A549 (cell line): ENCODE measurements at regions not wholly inside any gene's neighbourhood (a gene's known extent, or its start where the extent isn't known, plus 50 kb on each side); places are given as distances from the start of the nearest gene placed in this dataset.

ENCODE experiments used
- ATAC-seq, 2 experiments: fragments of 200-7000 bp in 1 of 2; fragments of >200 bp in 1 of 2; cut with Nextera tagmentation in 1 of 2; cut with Tn5 transposase in 1 of 2; 3 replicates each; pipeline versions ENCODE4 v1.8.0 to v1.9.1; 2018 to 2020; ENCODE audit warnings: mild to moderate bottlenecking in 1 of 2, moderate library complexity in 1 of 2
- CTCF ChIA-PET: fragments of 300-600 bp; sonication (Branson Sonifier 250); formaldehyde crosslinking; extraction: SDS; loops from one replicate; lab custom pipeline; 2021; ENCODE audit warnings: antibody characterized with exemption, inconsistent platforms; lab: Yijun Ruan, JAX
- POLR2A ChIA-PET: fragments of 350-600 bp; formaldehyde crosslinking; extraction: SDS; loops from one replicate; lab custom pipeline; 2021; ENCODE audit warnings: antibody characterized with exemption, inconsistent platforms; lab: Yijun Ruan, JAX
- DNase-seq, 2 experiments: peaks; one replicate each; pipeline versions ENCODE4 v3.0.0 to v3.0.0-alpha.2; 2011 to 2016; ENCODE audit warnings: low read depth in 1 of 2, low spot score in 1 of 2
- FAIRE-seq: peaks from 2 replicates; lab custom pipeline; 2011; peaks lifted over from hg19 to GRCh38; lab: Jason Lieb, UNC
- H3K27ac ChIP-seq, 2 experiments: fragments of >200 bp; sonication (Bioruptor Twin); formaldehyde crosslinking; 3 replicates each; pipeline ENCODE4 v1.5.1; 2016 to 2017
- H3K4me1 ChIP-seq: fragments of >200 bp; sonication (Bioruptor Twin); formaldehyde crosslinking; 3 replicates; pipeline ENCODE4 v1.6.1; 2016
- H3K4me2 ChIP-seq: fragments of >200 bp; sonication (Bioruptor Twin); formaldehyde crosslinking; 3 replicates; pipeline ENCODE4 v1.6.1; 2016
- H3K4me3 ChIP-seq: fragments of >200 bp; sonication (Bioruptor Twin); formaldehyde crosslinking; 3 replicates; pipeline ENCODE4 v1.5.1; 2016
- H3K9me3 ChIP-seq: fragments of >200 bp; sonication (Bioruptor Twin); formaldehyde crosslinking; 3 replicates; pipeline ENCODE4 v1.6.1; 2016
- CEBPB ChIP-seq, 2 experiments: fragments of >200 bp in 1 of 2; sonication (Bioruptor Twin) in 1 of 2; formaldehyde crosslinking in 1 of 2; IDR thresholded peaks; 2 replicates each; pipeline ENCODE4 v1.6.1; 2012 to 2016
- E2F6 ChIP-seq: IDR thresholded peaks from 2 replicates; pipeline ENCODE4 v1.6.1; 2012; ENCODE audit warnings: low read depth, borderline replicate concordance
- FOSB ChIP-seq: fragments of 250-450 bp; sonication (Bioruptor Pico); IDR thresholded peaks from 2 replicates; pipeline ENCODE4 v1.5.0; 2020; ENCODE audit warnings: mild to moderate bottlenecking, moderate library complexity
- FOSL2 ChIP-seq, 2 experiments: fragments of 450-650 bp in 1 of 2; fragments of >200 bp in 1 of 2; sonication (Bioruptor Twin) in 1 of 2; formaldehyde crosslinking; IDR thresholded peaks; 2 replicates each; pipeline versions ENCODE4 v1.5.0 to v1.6.1; 2016 to 2020; ENCODE audit warnings: mild to moderate bottlenecking in 1 of 2, moderate library complexity in 1 of 2
- HDAC2 ChIP-seq: fragments of 200-600 bp; sonication (generic); IDR thresholded peaks from 2 replicates; pipeline ENCODE4 v1.6.1; 2016
- HES2 ChIP-seq: fragments of >200 bp; sonication (Bioruptor Twin); formaldehyde crosslinking; IDR thresholded peaks from 2 replicates; pipeline ENCODE4 v1.6.1; 2016
- HOXB13 ChIP-seq: fragments of 250-450 bp; sonication (Bioruptor Pico); IDR thresholded peaks from 2 replicates; pipeline ENCODE4 v1.5.0; 2020; ENCODE audit warnings: low read depth, mild to moderate bottlenecking, moderate library complexity
- KDM5A ChIP-seq: fragments of 200-600 bp; sonication (generic); IDR thresholded peaks from 2 replicates; pipeline ENCODE4 v1.6.1; 2016; ENCODE audit warnings: antibody characterized with exemption, mild to moderate bottlenecking
- MAFK ChIP-seq: fragments of 450-650 bp; IDR thresholded peaks from 2 replicates; pipeline ENCODE4 v1.6.1; 2014; ENCODE audit not compliant: partially characterized antibody
- PBX3 ChIP-seq: IDR thresholded peaks from 2 replicates; pipeline ENCODE4 v1.6.1; 2012
- RNF2 ChIP-seq: fragments of 200-600 bp; sonication (generic); IDR thresholded peaks from 2 replicates; pipeline ENCODE4 v1.6.1; 2016; ENCODE audit warnings: low read depth, mild to moderate bottlenecking, antibody characterized with exemption, moderate library complexity, borderline replicate concordance
- TP53 ChIP-seq: fragments of 250-450 bp; sonication (Bioruptor Pico); IDR thresholded peaks from 2 replicates; pipeline ENCODE4 v1.5.0; 2021; ENCODE audit warnings: mild to moderate bottlenecking, moderate library complexity
- USF2 ChIP-seq: fragments of 450-650 bp; IDR thresholded peaks from 2 replicates; pipeline ENCODE4 v1.6.1; 2014; ENCODE audit warnings: antibody characterized with exemption
- ZC3H11A ChIP-seq: fragments of 450-650 bp; IDR thresholded peaks from 2 replicates; pipeline ENCODE4 v1.6.1; 2014; ENCODE audit warnings: antibody characterized with exemption, mild to moderate bottlenecking
- ZNF302 ChIP-seq: fragments of 250-450 bp; sonication (Bioruptor Pico); IDR thresholded peaks from 2 replicates; pipeline ENCODE4 v1.9.0; 2021; ENCODE audit warnings: inconsistent platforms, mild to moderate bottlenecking, moderate library complexity
- ZSCAN20 ChIP-seq: fragments of 250-450 bp; sonication (Bioruptor Pico); IDR thresholded peaks from 2 replicates; pipeline ENCODE4 v1.8.0; 2022; ENCODE audit warnings: mild to moderate bottlenecking, moderate library complexity
- WGBS: methylation state at CpG from one replicate; pipeline ENCODE4 v1.1.6; 2017; ENCODE audit errors: missing lambda C conversion rate; 5-methylcytosine and 5-hydroxymethylcytosine counted together
- TF ChIP-seq, protein P1 (sequence below): fragments of >200 bp; sonication (Bioruptor Twin); formaldehyde crosslinking; IDR thresholded peaks from 3 replicates; pipeline ENCODE4 v1.6.1; 2016

- DNase-seq (no peak), FAIRE-seq (no peak), ATAC-seq (no peak)
- ChIA-PET POLR2A (no interaction called here), CTCF (no interaction called here)
- 92% methylated on average over 12 of the region's 12 CpGs for WGBS
- peaks cover 3% of the 10 kb centered on the region for H3K4me1 ChIP-seq
- no peak overlapping the region for H3K4me3 ChIP-seq
- H3K9me3 ChIP-seq = peaks cover 13% of the 10 kb centered on the region
- TF ChIP-seq USF2 = peak; percentile 18; the same call in 1 of the 2 replicates
- no peak for TF ChIP-seq HOXB13
- H3K4me2 ChIP-seq = no peak overlapping the region
- H3K27ac ChIP-seq = no peak overlapping the region
Observed at GRCh38 chrX:39779952-39780783, 317.6 kb downstream of the BCOR start.

DNA sequence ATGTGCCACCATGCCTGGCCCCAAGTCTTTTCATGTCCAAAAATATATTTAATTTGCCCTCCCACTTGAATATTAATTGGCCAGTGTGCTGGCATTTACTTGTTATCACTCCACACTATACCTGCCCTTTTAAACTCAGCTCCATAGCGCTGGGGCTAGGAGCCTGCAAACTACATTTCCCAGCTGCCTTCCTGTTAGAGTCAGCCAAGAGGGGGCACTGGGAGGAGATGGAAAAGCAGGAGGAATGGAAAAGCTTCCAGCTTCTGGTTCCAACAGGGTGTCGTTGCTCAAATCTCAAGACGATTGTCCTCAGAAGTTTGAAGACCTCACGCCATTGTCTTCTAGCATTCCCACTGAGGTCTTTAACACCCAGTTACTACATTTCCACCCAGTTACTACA, 315.5 kb downstream of the BCOR start:
- Histone ChIP-seq H3K4me2 (no peak overlapping the region), H3K4me3 (no peak overlapping the region), H3K9me3 (peaks cover 13% of the 10 kb centered on the region), H3K4me1 (no peaks in the 10 kb centered on the region), H3K27ac (no peak overlapping the region)
- POLR2A ChIA-PET = no interaction called here
- WGBS = 90% methylated on average over 4 of the region's 4 CpGs
- peak; percentile 92 for FAIRE-seq
- ATAC-seq = no peak
- TF ChIP-seq ZSCAN20 (CRISPR knock-in tag) (no peak), USF2 (no peak), RNF2 (no peak), HDAC2 (no peak), ZC3H11A (no peak), FOSL2 (IDR thresholded peaks at IDR 0.05) (no peak), FOSL2 (CRISPR knock-in tag; IDR thresholded peaks at IDR 0.05) (no peak)
- TF ChIP-seq, protein P1, sequence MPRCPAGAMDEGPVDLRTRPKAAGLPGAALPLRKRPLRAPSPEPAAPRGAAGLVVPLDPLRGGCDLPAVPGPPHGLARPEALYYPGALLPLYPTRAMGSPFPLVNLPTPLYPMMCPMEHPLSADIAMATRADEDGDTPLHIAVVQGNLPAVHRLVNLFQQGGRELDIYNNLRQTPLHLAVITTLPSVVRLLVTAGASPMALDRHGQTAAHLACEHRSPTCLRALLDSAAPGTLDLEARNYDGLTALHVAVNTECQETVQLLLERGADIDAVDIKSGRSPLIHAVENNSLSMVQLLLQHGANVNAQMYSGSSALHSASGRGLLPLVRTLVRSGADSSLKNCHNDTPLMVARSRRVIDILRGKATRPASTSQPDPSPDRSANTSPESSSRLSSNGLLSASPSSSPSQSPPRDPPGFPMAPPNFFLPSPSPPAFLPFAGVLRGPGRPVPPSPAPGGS = no peak
- CTCF ChIA-PET = no interaction called here
- no peak for DNase-seq

DNA sequence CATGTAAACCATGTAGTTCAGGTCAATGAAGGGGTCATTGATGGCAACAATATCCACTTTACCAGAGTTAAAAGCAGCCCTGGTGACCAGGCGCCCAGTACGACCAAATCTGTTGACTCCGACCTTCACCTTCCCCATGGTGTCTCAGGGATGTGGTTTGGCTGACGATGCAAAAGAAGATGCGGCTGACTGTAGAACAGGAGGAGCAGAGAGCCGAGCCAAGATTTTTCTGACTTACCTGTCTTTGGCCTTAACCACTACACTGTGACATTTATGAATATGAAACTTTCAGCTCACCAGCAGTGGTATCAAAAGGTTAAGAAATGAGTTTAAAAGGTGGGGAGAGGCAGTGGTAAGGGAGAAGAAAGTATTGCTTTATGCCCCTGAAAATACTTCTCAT, 309.8 kb downstream of the BCOR start:
- WGBS = 83% methylated on average over 6 of the region's 6 CpGs
- ATAC-seq (no peak), FAIRE-seq (no peak), DNase-seq (no peak)
- POLR2A ChIA-PET = no interaction called here
- H3K9me3 ChIP-seq = no peaks in the 10 kb centered on the region
- CTCF ChIA-PET = no interaction called here
- no peak overlapping the region for H3K4me3 ChIP-seq
- no peaks in the 10 kb centered on the region for H3K4me1 ChIP-seq
- H3K4me2 ChIP-seq = no peak overlapping the region
- TF ChIP-seq MAFK = no peak
- no peak for TF ChIP-seq PBX3
- no peak for TF ChIP-seq E2F6
- TF ChIP-seq KDM5A = no peak
- no peak for TF ChIP-seq FOSB (CRISPR knock-in tag)
- TF ChIP-seq RNF2 = no peak
- no peak for TF ChIP-seq CEBPB (IDR thresholded peaks at IDR 0.05)
- no peak for TF ChIP-seq HES2
- TF ChIP-seq ZNF302 (CRISPR knock-in tag) = no peak
- TF ChIP-seq TP53 (CRISPR knock-in tag) = no peak
- H3K27ac ChIP-seq = no peak overlapping the region
